Hepatocyte (in vitro differentiated cells): ENCODE measurements at regions not wholly inside any gene's neighbourhood (a gene's known extent, or its start where the extent isn't known, plus 50 kb on each side); places are given as distances from the start of the nearest gene placed in this dataset.

Experiments used
- DNase-seq: peaks from one replicate; pipeline ENCODE4 v3.0.0-alpha.2; 2016; ENCODE audit warnings: low spot score
- H2AFZ ChIP-seq: fragments of 200-600 bp; sonication (generic); 2 replicates; pipeline ENCODE4 v1.6.0; 2016; ENCODE audit warnings: antibody characterized with exemption, mild to moderate bottlenecking
- H3K27ac ChIP-seq: fragments of 200-600 bp; sonication (generic); 2 replicates; pipeline ENCODE4 v1.5.1; 2016; ENCODE audit warnings: mild to moderate bottlenecking
- H3K27me3 ChIP-seq: fragments of 200-600 bp; sonication (generic); 2 replicates; pipeline ENCODE4 v1.6.1; 2016
- H3K36me3 ChIP-seq: fragments of 200-600 bp; sonication (generic); replicated peaks from 2 replicates; pipeline ENCODE4 v1.5.1; 2016; ENCODE audit warnings: low read depth; ENCODE audit not compliant: insufficient read depth
- H3K4me1 ChIP-seq: fragments of 200-600 bp; sonication (generic); 2 replicates; pipeline ENCODE4 v1.5.1; 2016; ENCODE audit warnings: mild to moderate bottlenecking, moderate library complexity; ENCODE audit not compliant: insufficient read depth
- H3K4me2 ChIP-seq: fragments of 200-600 bp; sonication (generic); 2 replicates; pipeline ENCODE4 v1.6.0; 2016
- H3K4me3 ChIP-seq: fragments of 200-600 bp; sonication (generic); 2 replicates; pipeline ENCODE4 v1.5.1; 2016; ENCODE audit warnings: mild to moderate bottlenecking
- H3K79me2 ChIP-seq: fragments of 200-600 bp; sonication (generic); 2 replicates; pipeline ENCODE4 v1.6.0; 2017; ENCODE audit warnings: mild to moderate bottlenecking
- H3K9me2 ChIP-seq: fragments of 200-600 bp; sonication (generic); replicated peaks from 2 replicates; pipeline ENCODE4 v1.6.0; 2017; ENCODE audit warnings: mild to moderate bottlenecking; ENCODE audit not compliant: insufficient read depth
- H3K9me3 ChIP-seq: fragments of 200-600 bp; sonication (generic); 2 replicates; pipeline ENCODE4 v1.5.1; 2016; ENCODE audit warnings: low read depth, mild to moderate bottlenecking
- H4K20me1 ChIP-seq: fragments of 200-600 bp; sonication (generic); 2 replicates; pipeline ENCODE4 v1.6.0; 2016; ENCODE audit warnings: mild to moderate bottlenecking; ENCODE audit not compliant: insufficient read depth, poor library complexity, severe bottlenecking
- EZH2 ChIP-seq: fragments of 200-600 bp; sonication (generic); IDR thresholded peaks from 2 replicates; pipeline ENCODE4 v1.6.1; 2016; ENCODE audit warnings: antibody characterized with exemption, mild to moderate bottlenecking, borderline replicate concordance
- EZH2phosphoT487 ChIP-seq: fragments of 200-600 bp; sonication (generic); IDR thresholded peaks from one replicate; pipeline ENCODE4 v1.6.1; 2018; ENCODE audit warnings: antibody characterized with exemption, mild to moderate bottlenecking, low read depth, moderate library complexity; ENCODE audit not compliant: unreplicated experiment, severe bottlenecking
- WGBS: methylation state at CpG from one replicate; pipeline ENCODE4 v1.1.6; 2016; ENCODE audit warnings: low lambda C conversion rate; ENCODE audit errors: missing lambda C conversion rate; 5-methylcytosine and 5-hydroxymethylcytosine counted together
- TF ChIP-seq, protein P1 (sequence below): fragments of 200-600 bp; sonication (generic); IDR thresholded peaks from 2 replicates; pipeline ENCODE4 v1.5.1; 2016; ENCODE audit warnings: antibody characterized with exemption, mild to moderate bottlenecking; ENCODE audit not compliant: poor library complexity

DNA sequence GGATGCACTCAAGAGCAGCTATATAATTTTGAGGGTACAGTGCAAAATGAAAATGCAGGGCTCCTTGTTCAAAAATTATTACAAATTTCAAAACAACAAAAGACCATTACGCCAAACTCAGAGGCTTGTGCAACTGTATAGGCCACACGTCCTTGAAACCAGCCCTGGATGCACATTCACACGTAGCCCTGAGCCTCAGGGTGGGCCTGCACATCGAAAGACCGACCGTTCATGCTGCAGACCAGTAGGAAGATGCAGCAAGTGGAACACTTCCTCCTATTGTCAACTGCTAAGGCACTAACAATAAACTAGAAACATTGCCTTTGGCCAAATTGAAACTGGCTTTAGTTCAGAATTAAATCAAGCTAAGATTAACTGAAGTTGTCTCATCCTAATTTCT, 174.7 kb downstream of the SHOX2 start:
- no peaks in the 10 kb centered on the region for H3K9me2 ChIP-seq
- H3K4me1 ChIP-seq, result no peaks in the 10 kb centered on the region
- H4K20me1 ChIP-seq, result no peaks in the 10 kb centered on the region
- no peak overlapping the region for H3K4me2 ChIP-seq
- WGBS, result 88% methylated on average over 6 of the region's 6 CpGs
- DNase-seq, result no peak
- H3K9me3 ChIP-seq, result no peaks in the 10 kb centered on the region
- no peak overlapping the region for H2AFZ ChIP-seq
- H3K36me3 ChIP-seq, result no peaks in the 10 kb centered on the region
- no peak overlapping the region for H3K4me3 ChIP-seq
- TF ChIP-seq EZH2phosphoT487, result no peak
- TF ChIP-seq, protein P1, sequence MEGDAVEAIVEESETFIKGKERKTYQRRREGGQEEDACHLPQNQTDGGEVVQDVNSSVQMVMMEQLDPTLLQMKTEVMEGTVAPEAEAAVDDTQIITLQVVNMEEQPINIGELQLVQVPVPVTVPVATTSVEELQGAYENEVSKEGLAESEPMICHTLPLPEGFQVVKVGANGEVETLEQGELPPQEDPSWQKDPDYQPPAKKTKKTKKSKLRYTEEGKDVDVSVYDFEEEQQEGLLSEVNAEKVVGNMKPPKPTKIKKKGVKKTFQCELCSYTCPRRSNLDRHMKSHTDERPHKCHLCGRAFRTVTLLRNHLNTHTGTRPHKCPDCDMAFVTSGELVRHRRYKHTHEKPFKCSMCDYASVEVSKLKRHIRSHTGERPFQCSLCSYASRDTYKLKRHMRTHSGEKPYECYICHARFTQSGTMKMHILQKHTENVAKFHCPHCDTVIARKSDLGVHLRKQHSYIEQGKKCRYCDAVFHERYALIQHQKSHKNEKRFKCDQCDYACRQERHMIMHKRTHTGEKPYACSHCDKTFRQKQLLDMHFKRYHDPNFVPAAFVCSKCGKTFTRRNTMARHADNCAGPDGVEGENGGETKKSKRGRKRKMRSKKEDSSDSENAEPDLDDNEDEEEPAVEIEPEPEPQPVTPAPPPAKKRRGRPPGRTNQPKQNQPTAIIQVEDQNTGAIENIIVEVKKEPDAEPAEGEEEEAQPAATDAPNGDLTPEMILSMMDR, result no peak
- TF ChIP-seq EZH2, result no peak
- H3K79me2 ChIP-seq, result no peaks in the 10 kb centered on the region
- no peak overlapping the region for H3K27ac ChIP-seq
- H3K27me3 ChIP-seq, result no peaks in the 10 kb centered on the region

DNA sequence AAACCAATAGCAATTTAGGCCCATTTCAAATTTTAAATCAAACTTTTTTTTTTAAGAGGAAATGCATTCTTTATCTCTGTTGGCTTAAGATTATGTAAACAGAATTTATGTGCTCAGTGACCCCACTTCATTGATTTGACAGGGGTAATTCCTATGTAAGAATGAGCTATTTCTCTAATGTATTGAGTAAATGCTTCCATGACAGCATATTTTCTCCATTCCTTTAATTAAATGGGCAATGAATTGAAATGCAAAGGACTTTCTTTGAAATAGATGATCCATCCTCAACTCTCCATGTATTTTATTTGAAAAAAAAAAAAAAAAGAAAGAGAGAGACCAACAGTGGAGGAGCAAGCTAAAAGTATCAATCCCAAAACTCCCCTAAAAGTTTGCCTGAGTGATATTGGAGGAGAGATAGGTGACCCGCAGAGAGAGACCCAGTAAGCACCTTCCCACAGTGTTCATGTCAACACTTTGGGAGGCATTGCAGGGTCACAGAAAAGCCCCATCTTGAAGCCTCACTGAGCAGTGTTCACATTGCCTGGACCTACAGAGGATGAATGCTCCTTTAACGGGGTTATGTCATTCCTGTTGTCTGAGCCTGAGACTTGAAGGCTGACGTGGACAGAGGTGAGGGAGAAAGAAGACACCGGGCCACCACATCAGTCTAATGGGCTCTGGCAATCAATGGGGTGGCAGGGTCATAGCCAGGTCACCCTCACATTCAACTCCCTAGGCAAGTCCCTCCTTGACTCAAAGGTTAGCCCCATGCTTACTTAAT, 176.0 kb downstream of the SHOX2 start:
- no peaks in the 10 kb centered on the region for H3K27me3 ChIP-seq
- no peaks in the 10 kb centered on the region for H3K9me3 ChIP-seq
- WGBS, result 71% methylated on average over 4 of the region's 4 CpGs
- H3K4me2 ChIP-seq, result no peak overlapping the region
- TF ChIP-seq EZH2, result no peak
- TF ChIP-seq EZH2phosphoT487, result no peak
- TF ChIP-seq, protein P1, result no peak
- no peaks in the 10 kb centered on the region for H3K9me2 ChIP-seq
- H4K20me1 ChIP-seq, result no peaks in the 10 kb centered on the region
- H3K36me3 ChIP-seq, result no peaks in the 10 kb centered on the region
- H3K79me2 ChIP-seq, result no peaks in the 10 kb centered on the region
- no peak overlapping the region for H2AFZ ChIP-seq
- no peak for DNase-seq
- H3K4me3 ChIP-seq, result no peak overlapping the region
- no peaks in the 10 kb centered on the region for H3K4me1 ChIP-seq
- no peak overlapping the region for H3K27ac ChIP-seq

DNA sequence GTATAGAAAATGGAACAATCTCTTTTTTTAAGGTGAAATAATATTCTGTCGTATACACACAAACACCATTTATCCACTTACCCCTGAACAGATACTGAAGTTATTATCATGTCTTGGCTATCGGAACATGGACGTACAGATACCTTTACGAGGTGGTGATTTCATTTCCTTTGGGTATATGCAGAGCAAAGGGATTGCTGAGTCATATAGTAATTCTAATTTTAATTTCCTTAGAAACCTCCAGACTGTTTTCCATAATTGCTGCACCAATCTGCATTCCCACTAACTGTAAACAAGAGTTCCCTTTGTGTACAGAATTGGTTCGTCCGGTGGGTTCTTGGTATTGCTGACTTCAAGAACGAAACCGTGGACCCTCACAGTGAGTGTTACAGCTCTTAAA, 179.4 kb downstream of the SHOX2 start:
- no peaks in the 10 kb centered on the region for H3K9me3 ChIP-seq
- no peaks in the 10 kb centered on the region for H3K27me3 ChIP-seq
- H3K79me2 ChIP-seq, result no peaks in the 10 kb centered on the region
- DNase-seq, result no peak
- no peak overlapping the region for H3K27ac ChIP-seq
- no peak overlapping the region for H3K4me2 ChIP-seq
- no peaks in the 10 kb centered on the region for H3K36me3 ChIP-seq
- H2AFZ ChIP-seq, result no peak overlapping the region
- no peak for TF ChIP-seq EZH2
- TF ChIP-seq, protein P1, result no peak
- TF ChIP-seq EZH2phosphoT487, result no peak
- no peak overlapping the region for H3K4me3 ChIP-seq
- no peaks in the 10 kb centered on the region for H4K20me1 ChIP-seq
- 95% methylated on average over 8 of the region's 8 CpGs for WGBS
- no peaks in the 10 kb centered on the region for H3K9me2 ChIP-seq
- no peaks in the 10 kb centered on the region for H3K4me1 ChIP-seq
